Fibroblast of lung (primary cell): ENCODE measurements at regions not wholly inside any gene's neighbourhood (a gene's known extent, or its start where the extent isn't known, plus 50 kb on each side); places are given as distances from the start of the nearest gene placed in this dataset.

Experiments used
- CTCF ChIP-seq, 2 donors: IDR thresholded peaks in 1 of 2; conservative IDR thresholded peaks in 1 of 2; 1 replicate in 1 of 2; 2 replicates in 1 of 2; pipeline ENCODE4 v1.5.1; 2011 to 2012; ENCODE audit warnings: low read length in 2 of 2, control low read depth in 1 of 2, inconsistent platforms in 1 of 2, low read depth in 1 of 2, mild to moderate bottlenecking in 1 of 2
- EZH2 ChIP-seq: IDR thresholded peaks from 2 replicates; pipeline ENCODE4 v1.5.1; 2012; ENCODE audit warnings: low read length, control low read depth, mild to moderate bottlenecking; ENCODE audit errors: missing control alignments

GRCh38 chr19:28425046-28425931, 787.7 kb downstream of the UQCRFS1 start:
- no peak for TF ChIP-seq CTCF (conservative IDR thresholded peaks at IDR 0.05 in 1 of 2, IDR thresholded peaks at IDR 0.05 in 1 of 2; ENCODE audit: low read depth in 1 of 2, low read length in 2 of 2)
- TF ChIP-seq EZH2, result no peak
